Aorta (tissue), 5 donors: ENCODE measurements at regions not wholly inside any gene's neighbourhood (a gene's known extent, or its start where the extent isn't known, plus 50 kb on each side); places are given as distances from the start of the nearest gene placed in this dataset.

Experiments
- ATAC-seq: fragments of 200-7000 bp; cut with Tn5 transposase; one replicate; pipeline ENCODE4 v1.9.1; 2022; ENCODE audit warnings: moderate library complexity; ENCODE audit not compliant: low FRiP score
- DNase-seq, 2 donors: peaks; one replicate each; pipeline ENCODE4 v3.0.0-alpha.2; 2020
- H3K27ac ChIP-seq, 2 donors: one replicate each; pipeline ENCODE4 v1.5.1; 2013; ENCODE audit warnings: low read length in 2 of 2, mild to moderate bottlenecking in 2 of 2, moderate library complexity in 2 of 2, control low read depth in 1 of 2, inconsistent platforms in 1 of 2, low read depth in 1 of 2
- H3K27me3 ChIP-seq, 2 donors: one replicate each; pipeline ENCODE4 v1.6.1; 2013; ENCODE audit warnings: control low read depth in 1 of 2, low read length in 1 of 2, mild to moderate bottlenecking in 1 of 2, moderate library complexity in 1 of 2; ENCODE audit not compliant: insufficient read depth in 2 of 2, control insufficient read depth in 1 of 2
- H3K36me3 ChIP-seq, 2 donors: one replicate each; pipeline ENCODE4 v1.6.1; 2013; ENCODE audit warnings: control low read depth in 1 of 2, low read length in 1 of 2, mild to moderate bottlenecking in 1 of 2; ENCODE audit not compliant: insufficient read depth in 2 of 2, control insufficient read depth in 1 of 2
- H3K4me1 ChIP-seq, 2 donors: one replicate each; pipeline ENCODE4 v1.6.1; 2013; ENCODE audit warnings: low read length in 2 of 2, control low read depth in 1 of 2, mild to moderate bottlenecking in 1 of 2, moderate library complexity in 1 of 2; ENCODE audit not compliant: insufficient read depth in 2 of 2, control insufficient read depth in 1 of 2
- H3K4me3 ChIP-seq, 2 donors: one replicate each; pipeline ENCODE4 v1.5.1; 2013; ENCODE audit warnings: low read length in 2 of 2, control low read depth in 1 of 2, mild to moderate bottlenecking in 1 of 2
- H3K9me3 ChIP-seq: one replicate; pipeline ENCODE4 v1.6.1; 2013; ENCODE audit warnings: mild to moderate bottlenecking, low read length; ENCODE audit not compliant: control insufficient read depth
- WGBS, 2 donors: extraction: QIAGEN DNeasy Blood & Tissue Kit; methylation state at CpG; one replicate each; pipeline ENCODE4 v1.1.7; 2013; 5-methylcytosine and 5-hydroxymethylcytosine counted together
- intact Hi-C, 2 donors: fragments of 100-400 bp; cut with DNase I; formaldehyde crosslinking; loops; one replicate each; pipeline versions ENCODE4 v1.14.2 to v1.15.0; 2022
- donor health status: healthy with polysubstance abuse.
- donor health status: Bipolar disorder and iron deficiency.
- donor health status: DM: no; HTN: no; CAD: no.
- donor health status: DM: no; HTN: no; CAD: no.
- donor health status: DM: yes; HTN: yes; CAD: no.

DNA sequence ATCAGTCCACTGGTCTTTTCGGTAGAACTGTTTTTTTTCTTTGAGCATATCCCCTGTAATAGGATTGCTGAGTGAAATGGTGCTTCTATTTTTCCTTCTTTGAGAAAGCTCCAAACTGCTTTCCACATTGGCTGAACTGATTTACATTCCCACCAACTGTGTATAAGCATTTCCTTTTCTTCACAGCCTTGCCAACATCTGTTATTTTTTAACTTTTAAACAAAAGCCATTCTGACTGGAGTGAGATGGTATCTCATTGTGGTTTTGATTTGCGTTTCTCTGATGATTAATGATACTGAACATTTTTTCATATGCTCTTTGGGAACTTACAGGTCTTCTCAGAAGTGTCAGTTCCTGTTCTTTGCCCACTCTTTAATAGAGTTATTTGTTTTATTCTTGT is 764.7 kb downstream of the MTRR start:
- Histone ChIP-seq H3K27ac (no peak overlapping the region), H3K4me1 (no peaks in the 10 kb centered on the region), H3K9me3 (no peaks in the 10 kb centered on the region), H3K36me3 (no peaks in the 10 kb centered on the region), H3K27me3 (no peaks in the 10 kb centered on the region), H3K4me3 (no peak overlapping the region)
- DNase-seq (no peak), ATAC-seq (no peak)
- WGBS, 2 donors: 28 to 36% methylated on average over 2 of the region's 2 CpGs
- intact Hi-C loops: no loop called here

DNA sequence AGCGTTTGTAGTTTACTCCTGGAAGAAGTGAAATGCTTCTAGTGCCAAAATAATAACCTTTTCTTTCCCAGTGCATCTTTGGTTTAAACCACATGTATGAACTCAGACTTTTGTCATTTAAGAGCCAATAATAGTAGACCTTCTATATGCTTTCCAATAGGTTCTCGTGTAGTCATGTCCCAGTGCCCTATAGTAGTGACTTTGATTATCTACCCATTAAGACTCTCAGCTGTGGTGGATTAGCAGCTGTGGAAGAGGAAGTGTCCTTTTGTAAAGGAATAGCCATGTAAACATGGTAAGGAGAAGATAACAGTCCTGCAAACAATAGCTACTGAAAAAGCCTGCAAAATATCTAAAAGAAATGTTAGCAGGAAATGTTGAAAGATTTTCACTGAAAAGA is 765.3 kb downstream of the MTRR start:
- intact Hi-C loops: no loop called here
- H3K36me3 ChIP-seq: peaks cover 0 to 2% of the 10 kb centered on the region in 2 donors
- no peaks in the 10 kb centered on the region for H3K27me3 ChIP-seq
- H3K4me3 ChIP-seq: no peak overlapping the region
- H3K4me1 ChIP-seq: no peaks in the 10 kb centered on the region
- DNase-seq: no peak
- WGBS, 2 donors: 58 to 67% methylated on average over 2 of the region's 2 CpGs
- ATAC-seq: no peak
- no peak overlapping the region for H3K27ac ChIP-seq
- no peaks in the 10 kb centered on the region for H3K9me3 ChIP-seq

DNA sequence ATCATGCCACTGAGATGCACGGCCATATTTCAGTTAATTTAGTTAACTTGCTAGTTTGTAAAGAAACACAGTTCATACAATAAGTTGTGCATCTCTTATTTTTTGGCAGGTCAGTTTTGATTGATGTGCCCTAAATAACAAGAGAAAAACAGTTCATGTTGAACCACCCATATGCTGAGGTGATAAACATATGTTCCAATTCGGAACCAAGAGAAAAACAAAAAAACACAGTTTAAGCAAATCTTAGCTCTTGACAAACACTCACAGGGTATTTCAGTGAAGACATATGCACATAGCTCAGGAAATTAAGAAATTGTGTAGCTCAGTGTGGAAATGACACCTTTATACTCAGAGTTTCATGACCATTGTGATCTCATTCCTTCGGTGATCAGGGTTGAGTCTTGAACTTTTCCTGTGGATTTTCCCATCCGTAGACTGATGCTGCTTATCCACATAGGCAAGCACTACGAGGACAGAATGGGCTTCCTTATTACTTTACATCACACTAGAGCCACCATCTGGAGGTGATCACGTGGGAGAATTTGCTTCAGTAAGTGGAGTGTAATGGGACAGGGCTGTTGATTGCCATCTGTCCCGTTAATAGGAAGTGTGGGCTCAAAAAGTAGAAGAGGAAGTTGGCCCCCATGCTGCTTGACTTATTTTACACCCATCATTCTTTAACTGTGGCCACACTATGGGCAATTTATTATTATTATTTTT is 773.0 kb downstream of the MTRR start:
- no peaks in the 10 kb centered on the region for H3K4me1 ChIP-seq
- H3K27me3 ChIP-seq: no peaks in the 10 kb centered on the region
- ATAC-seq (no peak), DNase-seq (no peak)
- peaks cover 0 to 2% of the 10 kb centered on the region in 2 donors for H3K36me3 ChIP-seq
- H3K4me3 ChIP-seq: no peak overlapping the region
- H3K27ac ChIP-seq: no peak overlapping the region
- 86% methylated on average over 7 of the region's 7 CpGs for WGBS, 2 donors
- intact Hi-C loops: no loop called here
- no peaks in the 10 kb centered on the region for H3K9me3 ChIP-seq

DNA sequence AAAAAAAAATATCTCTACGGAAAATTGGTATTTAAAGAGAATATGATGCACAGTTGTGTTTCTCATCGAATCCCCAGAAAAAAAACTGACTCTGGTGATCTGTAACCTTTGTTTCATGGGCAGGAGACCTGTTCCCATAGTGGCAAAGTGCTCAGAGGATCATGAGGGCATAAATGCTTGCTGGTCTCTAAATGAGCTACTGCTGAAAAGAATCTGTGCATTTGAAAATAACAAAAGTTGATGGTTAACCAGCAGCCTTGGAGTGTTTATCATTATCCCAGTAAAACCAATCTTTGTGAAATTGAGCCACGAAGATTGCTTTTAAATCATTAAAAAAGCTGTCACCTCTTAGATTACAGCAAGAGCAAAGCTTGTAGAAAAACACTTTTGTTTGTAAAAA is 775.4 kb downstream of the MTRR start:
- ATAC-seq (no peak), DNase-seq (no peak)
- Histone ChIP-seq H3K27ac (no peak overlapping the region), H3K4me3 (no peak overlapping the region), H3K36me3 (no peaks in the 10 kb centered on the region), H3K9me3 (no peaks in the 10 kb centered on the region), H3K27me3 (no peaks in the 10 kb centered on the region), H3K4me1 (no peaks in the 10 kb centered on the region)
- intact Hi-C loops: no loop called here
- 69 to 75% methylated on average over 3 of the region's 3 CpGs for WGBS, 2 donors

DNA sequence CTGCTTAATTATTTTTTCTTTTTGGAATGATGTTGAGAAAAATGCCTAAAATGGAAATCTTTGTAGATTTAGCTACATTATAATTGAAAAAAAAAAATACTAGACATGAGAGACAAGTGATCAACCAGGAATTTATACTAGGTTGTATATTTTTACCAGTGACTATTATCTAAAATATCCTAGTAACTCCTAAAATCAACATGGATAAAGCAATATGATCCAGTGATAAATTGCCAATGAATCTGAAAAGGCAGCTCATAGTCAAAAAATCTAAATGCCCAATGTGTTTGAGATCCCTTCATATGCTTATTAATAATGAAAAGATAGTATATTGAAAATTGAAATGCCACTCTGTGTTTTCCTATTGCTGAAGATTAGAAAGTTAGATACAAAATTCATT is 778.2 kb downstream of the MTRR start:
- no peak overlapping the region for H3K27ac ChIP-seq
- H3K4me3 ChIP-seq: no peak overlapping the region
- no peaks in the 10 kb centered on the region for H3K9me3 ChIP-seq
- H3K4me1 ChIP-seq: no peaks in the 10 kb centered on the region
- H3K27me3 ChIP-seq: no peaks in the 10 kb centered on the region
- no peak for DNase-seq
- H3K36me3 ChIP-seq: no peaks in the 10 kb centered on the region
- no peak for ATAC-seq
- intact Hi-C loops: no loop called here

GRCh38 chr5:8650186-8650585 is 781.2 kb downstream of the MTRR start:
- no peak for ATAC-seq
- Histone ChIP-seq H3K4me3 (no peak overlapping the region), H3K27ac (no peak overlapping the region), H3K4me1 (peaks cover 0 to under 1% of the 10 kb centered on the region in 2 donors), H3K9me3 (no peaks in the 10 kb centered on the region), H3K27me3 (no peaks in the 10 kb centered on the region), H3K36me3 (no peaks in the 10 kb centered on the region)
- 84% methylated on average over 6 of the region's 6 CpGs for WGBS, 2 donors
- intact Hi-C loops: no loop called here
- no peak for DNase-seq

DNA sequence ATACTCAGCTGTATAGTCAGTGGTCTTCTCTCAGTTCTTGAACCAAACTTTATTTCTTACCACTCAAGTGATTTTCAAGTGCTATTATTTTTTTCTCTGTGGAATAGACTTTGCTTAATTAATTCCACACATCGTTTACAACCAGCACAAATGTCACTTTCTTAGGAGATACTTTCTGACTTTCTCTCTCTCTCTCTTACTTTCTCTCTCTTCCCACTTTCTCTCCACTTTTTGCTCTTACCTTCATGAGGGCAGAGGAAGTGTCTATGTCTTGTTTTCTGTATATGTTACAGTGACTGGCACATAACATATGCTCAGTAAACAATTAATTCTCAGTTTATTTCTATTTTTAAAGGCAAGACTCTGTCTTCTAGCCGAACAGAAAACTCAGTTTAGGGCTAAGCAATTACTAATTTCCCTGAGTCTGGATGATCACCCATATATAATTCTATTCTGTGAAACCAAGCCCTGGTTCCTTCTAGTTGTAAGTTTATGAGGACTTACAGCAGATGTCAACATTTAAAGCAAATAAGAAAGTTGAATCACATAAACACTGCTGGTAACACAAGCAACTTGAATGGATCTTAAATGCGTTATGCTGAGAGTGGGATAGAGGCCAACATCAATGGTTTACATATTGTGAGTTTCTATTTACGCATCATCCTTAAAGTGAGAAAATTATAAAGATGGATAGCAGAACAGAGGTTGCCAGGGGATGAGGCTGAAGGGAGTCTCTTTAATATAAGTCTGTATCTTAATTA is 791.4 kb downstream of the MTRR start:
- Histone ChIP-seq H3K27ac (no peak overlapping the region), H3K4me3 (no peak overlapping the region), H3K9me3 (no peaks in the 10 kb centered on the region), H3K27me3 (no peaks in the 10 kb centered on the region), H3K36me3 (no peaks in the 10 kb centered on the region), H3K4me1 (no peaks in the 10 kb centered on the region)
- DNase-seq: no peak
- 82 to 85% methylated on average over 4 of the region's 4 CpGs for WGBS, 2 donors
- intact Hi-C loops: no loop called here
- no peak for ATAC-seq

- H3K36me3 ChIP-seq: no peaks in the 10 kb centered on the region
- no peaks in the 10 kb centered on the region for H3K9me3 ChIP-seq
- WGBS, 2 donors: 88 to 89% methylated on average over 6 of the region's 6 CpGs
- ATAC-seq (no peak), DNase-seq (no peak)
- H3K4me3 ChIP-seq: no peak overlapping the region
- intact Hi-C loops: no loop called here
- H3K27me3 ChIP-seq: no peaks in the 10 kb centered on the region
- no peak overlapping the region for H3K27ac ChIP-seq
- no peaks in the 10 kb centered on the region for H3K4me1 ChIP-seq
Measured at GRCh38 chr5:8663374-8663773, 794.4 kb downstream of the MTRR start.

GRCh38 chr5:8675182-8675581 is 806.2 kb downstream of the MTRR start:
- DNase-seq (no peak), ATAC-seq (no peak)
- Histone ChIP-seq H3K9me3 (no peaks in the 10 kb centered on the region), H3K36me3 (no peaks in the 10 kb centered on the region), H3K4me3 (no peak overlapping the region), H3K4me1 (no peaks in the 10 kb centered on the region), H3K27ac (no peak overlapping the region), H3K27me3 (no peaks in the 10 kb centered on the region)
- intact Hi-C loops: no loop called here
- WGBS, 2 donors: 53 to 57% methylated on average over 2 of the region's 2 CpGs
